GM20000 (cell line): ENCODE measurements at regions not wholly inside any gene's neighbourhood (a gene's known extent, or its start where the extent isn't known, plus 50 kb on each side); places are given as distances from the start of the nearest gene placed in this dataset.

Source experiments
- DNase-seq: peaks from one replicate; pipeline ENCODE4 v3.0.0; 2012; ENCODE audit warnings: low spot score
- TF ChIP-seq, protein P1 (sequence below): IDR thresholded peaks from 2 replicates; pipeline ENCODE4 v1.5.1; 2012; ENCODE audit warnings: mild to moderate bottlenecking, control low read depth; ENCODE audit errors: extremely low read depth, missing control alignments

GRCh38 chr20:56855708-56856107 is 226.6 kb downstream of the TFAP2C start:
- TF ChIP-seq, protein P1, sequence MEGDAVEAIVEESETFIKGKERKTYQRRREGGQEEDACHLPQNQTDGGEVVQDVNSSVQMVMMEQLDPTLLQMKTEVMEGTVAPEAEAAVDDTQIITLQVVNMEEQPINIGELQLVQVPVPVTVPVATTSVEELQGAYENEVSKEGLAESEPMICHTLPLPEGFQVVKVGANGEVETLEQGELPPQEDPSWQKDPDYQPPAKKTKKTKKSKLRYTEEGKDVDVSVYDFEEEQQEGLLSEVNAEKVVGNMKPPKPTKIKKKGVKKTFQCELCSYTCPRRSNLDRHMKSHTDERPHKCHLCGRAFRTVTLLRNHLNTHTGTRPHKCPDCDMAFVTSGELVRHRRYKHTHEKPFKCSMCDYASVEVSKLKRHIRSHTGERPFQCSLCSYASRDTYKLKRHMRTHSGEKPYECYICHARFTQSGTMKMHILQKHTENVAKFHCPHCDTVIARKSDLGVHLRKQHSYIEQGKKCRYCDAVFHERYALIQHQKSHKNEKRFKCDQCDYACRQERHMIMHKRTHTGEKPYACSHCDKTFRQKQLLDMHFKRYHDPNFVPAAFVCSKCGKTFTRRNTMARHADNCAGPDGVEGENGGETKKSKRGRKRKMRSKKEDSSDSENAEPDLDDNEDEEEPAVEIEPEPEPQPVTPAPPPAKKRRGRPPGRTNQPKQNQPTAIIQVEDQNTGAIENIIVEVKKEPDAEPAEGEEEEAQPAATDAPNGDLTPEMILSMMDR, result no peak
- no peak for DNase-seq

DNA sequence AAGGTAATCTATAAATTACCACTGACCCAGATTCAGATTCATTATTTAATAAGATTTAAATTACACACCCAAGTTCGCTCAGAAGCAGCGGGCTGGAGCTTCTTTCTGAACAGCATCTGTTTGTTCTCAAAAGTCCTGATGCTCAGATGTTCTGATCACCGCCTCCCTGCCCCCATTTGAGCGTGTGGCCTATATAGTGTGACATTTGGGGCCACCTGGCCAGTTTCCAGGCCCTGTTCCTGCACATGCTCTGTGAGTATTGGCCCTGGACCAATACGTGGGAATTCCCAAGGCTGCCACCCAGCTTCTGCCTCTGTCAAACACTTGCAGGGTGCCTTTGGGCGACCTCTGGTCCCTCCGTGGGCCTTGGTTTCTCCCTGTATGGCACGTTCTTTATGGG is 228.8 kb downstream of the TFAP2C start:
- TF ChIP-seq, protein P1, result no peak
- no peak for DNase-seq

DNA sequence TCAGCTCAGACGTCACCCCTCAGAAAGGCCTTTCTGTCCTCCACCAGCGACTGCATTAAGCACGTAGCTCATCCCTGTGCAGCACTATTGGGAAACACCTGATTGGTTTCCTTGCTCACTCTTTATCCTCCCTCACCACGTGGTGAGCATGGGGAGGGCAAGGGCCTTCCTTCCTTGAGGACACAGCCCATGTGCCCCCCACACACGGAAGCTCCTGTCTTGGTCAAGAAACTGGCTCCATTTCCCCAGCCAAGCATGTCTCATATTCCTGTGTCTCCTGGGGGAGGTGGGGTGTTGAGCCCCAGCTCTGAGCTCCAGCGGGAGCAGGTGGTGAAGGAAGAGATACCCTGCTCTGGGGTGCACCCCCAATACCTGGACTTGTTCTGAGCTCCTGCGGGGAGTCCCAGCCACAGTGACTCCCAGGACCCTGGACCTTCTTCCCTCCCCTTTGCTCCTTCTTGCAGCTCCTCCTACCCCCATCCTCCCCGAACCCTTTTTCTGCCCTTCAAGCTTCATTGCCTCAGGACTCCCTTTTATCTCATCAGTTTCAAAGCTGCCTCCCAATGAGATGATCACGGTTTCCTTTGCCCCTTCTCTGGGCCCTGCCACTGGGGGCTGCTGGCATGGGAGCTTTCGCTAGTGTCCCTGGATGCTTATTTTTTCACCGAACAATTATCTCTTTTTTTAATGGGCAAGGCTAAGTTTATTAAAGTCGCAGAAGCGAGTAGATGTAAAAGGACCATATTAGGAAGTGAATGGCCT is 230.1 kb downstream of the TFAP2C start:
- DNase-seq, result no peak
- TF ChIP-seq, protein P1, result no peak

DNA sequence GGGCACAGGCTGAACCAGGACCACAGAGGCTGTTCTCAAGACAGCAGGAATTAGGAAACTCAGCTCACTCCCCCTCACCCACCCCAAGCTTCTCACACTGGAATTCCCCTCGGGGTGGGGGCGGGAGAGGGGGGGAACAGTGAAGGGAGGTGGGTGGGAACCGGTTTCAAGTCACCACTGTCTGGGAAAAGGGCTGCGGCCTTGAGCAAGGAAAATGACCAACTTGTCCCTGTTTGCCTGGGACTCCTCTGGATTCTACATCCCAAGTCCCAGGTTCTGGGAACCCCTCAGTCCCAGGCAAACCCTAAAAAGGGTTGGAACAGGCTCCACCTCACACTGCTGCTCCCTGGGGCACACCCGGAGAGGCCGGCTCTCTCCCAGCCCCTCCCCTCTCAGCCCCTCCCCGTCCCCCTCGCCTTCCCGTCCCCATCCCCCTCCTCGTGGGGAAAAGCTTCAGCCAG is 230.7 kb downstream of the TFAP2C start:
- TF ChIP-seq, protein P1, result no peak
- DNase-seq, result no peak

DNA sequence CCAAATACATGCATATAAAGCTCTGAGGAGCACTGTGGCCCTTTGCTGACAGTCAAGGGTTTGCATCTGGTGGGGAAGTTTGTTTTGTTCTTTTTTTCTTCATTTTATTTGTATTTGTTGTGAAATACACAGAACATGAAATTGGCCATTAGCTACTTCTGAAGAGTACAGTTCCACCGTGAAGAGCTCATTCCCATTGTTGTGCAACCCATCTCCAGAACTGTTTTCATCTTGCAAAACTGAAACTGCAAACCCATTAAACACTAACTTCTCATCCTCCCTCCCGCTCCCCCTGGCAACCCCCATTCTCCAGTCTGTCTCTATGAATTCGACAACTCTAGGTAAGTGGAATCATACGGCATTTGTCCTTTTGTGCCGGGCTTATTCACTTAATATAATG is 231.3 kb downstream of the TFAP2C start:
- TF ChIP-seq, protein P1, result no peak
- DNase-seq, result no peak

- TF ChIP-seq, protein P1, result no peak
These were observed 232.5 kb downstream of the TFAP2C start for GRCh38 chr20:56861590-56861989.

DNA sequence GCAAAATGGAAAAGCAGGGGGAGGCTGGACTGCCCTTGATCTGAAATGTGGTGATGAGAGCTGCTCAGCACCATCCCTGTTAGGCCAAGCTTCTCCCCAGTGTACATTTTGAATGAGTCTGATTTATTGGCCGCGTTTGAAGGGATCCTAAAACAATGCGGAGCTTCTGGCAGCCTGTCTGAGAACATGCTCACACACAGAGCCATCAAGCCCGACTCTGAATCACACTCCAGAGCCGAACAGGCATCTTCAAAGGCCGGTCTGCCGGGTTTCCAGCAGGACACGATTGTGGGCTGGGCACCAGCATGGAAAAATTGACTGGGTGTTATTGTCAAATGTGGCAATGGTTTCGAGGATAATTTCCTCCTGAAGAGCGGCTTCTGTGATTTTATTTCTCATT is 235.9 kb downstream of the TFAP2C start:
- DNase-seq, result no peak
- TF ChIP-seq, protein P1, result no peak

More at GRCh38 chr20:56861590-56861989, 232.5 kb downstream of the TFAP2C start:
- DNase-seq, result no peak
